ENCODE measurements at regions not wholly inside any gene's neighbourhood (a gene's known extent, or its start where the extent isn't known, plus 50 kb on each side); places are given as distances from the start of the nearest gene placed in this dataset.

DNA sequence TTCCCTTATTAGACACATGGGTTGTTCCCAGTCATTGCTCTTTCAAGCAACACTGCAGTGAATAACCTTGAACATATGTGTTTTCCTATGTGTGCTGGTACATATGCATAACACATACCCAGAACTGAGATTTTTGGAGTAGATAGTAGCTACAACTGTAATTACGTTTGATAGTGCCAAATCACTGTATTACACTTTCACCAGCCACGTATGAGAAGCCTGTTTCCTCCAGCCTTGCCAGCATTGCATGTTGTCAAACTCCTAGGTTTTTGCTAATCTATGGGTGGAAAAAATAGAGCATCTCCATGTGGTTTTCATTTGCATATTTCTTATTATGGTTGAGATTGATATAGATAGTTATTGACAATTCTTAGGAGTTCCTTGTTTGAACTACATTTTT, 56.5 kb upstream of the ACSL3 start:
- TF ChIP-seq, protein P1, sequence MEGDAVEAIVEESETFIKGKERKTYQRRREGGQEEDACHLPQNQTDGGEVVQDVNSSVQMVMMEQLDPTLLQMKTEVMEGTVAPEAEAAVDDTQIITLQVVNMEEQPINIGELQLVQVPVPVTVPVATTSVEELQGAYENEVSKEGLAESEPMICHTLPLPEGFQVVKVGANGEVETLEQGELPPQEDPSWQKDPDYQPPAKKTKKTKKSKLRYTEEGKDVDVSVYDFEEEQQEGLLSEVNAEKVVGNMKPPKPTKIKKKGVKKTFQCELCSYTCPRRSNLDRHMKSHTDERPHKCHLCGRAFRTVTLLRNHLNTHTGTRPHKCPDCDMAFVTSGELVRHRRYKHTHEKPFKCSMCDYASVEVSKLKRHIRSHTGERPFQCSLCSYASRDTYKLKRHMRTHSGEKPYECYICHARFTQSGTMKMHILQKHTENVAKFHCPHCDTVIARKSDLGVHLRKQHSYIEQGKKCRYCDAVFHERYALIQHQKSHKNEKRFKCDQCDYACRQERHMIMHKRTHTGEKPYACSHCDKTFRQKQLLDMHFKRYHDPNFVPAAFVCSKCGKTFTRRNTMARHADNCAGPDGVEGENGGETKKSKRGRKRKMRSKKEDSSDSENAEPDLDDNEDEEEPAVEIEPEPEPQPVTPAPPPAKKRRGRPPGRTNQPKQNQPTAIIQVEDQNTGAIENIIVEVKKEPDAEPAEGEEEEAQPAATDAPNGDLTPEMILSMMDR (IDR thresholded peaks at IDR 0.05) = no peak
- no peak for TF ChIP-seq POLR2A (IDR thresholded peaks at IDR 0.05)
